Mesenchymal stem cell (in vitro differentiated cells and primary cell): ENCODE measurements at regions not wholly inside any gene's neighbourhood (a gene's known extent, or its start where the extent isn't known, plus 50 kb on each side); places are given as distances from the start of the nearest gene placed in this dataset.

Experiments
- DNase-seq: peaks from one replicate; pipeline ENCODE4 v3.0.0-alpha.2; 2013
- H2AFZ ChIP-seq: one replicate; pipeline ENCODE4 v1.6.1; 2013; ENCODE audit warnings: low read depth, mild to moderate bottlenecking, control low read depth, inconsistent platforms, low read length, moderate library complexity
- H2AK5ac ChIP-seq: 2 replicates; pipeline ENCODE4 v1.6.1; 2013; ENCODE audit warnings: low read length, moderate library complexity, mild to moderate bottlenecking, inconsistent platforms; ENCODE audit not compliant: severe bottlenecking
- H2BK120ac ChIP-seq: one replicate; pipeline ENCODE4 v1.6.1; 2013; ENCODE audit warnings: low read depth, mild to moderate bottlenecking, inconsistent platforms, low read length, moderate library complexity
- H2BK12ac ChIP-seq, 2 experiments: one replicate each; pipeline ENCODE4 v1.6.1; 2013; ENCODE audit warnings: inconsistent platforms in 2 of 2, low read length in 2 of 2, mild to moderate bottlenecking in 2 of 2, moderate library complexity in 2 of 2, control low read depth in 1 of 2
- H2BK15ac ChIP-seq: one replicate; pipeline ENCODE4 v1.6.1; 2013; ENCODE audit warnings: mild to moderate bottlenecking, low read depth, inconsistent platforms; ENCODE audit not compliant: poor library complexity, severe bottlenecking
- H2BK5ac ChIP-seq: 2 replicates; pipeline ENCODE4 v1.6.1; 2013; ENCODE audit warnings: low read depth, mild to moderate bottlenecking, low read length, control low read depth, inconsistent platforms; ENCODE audit not compliant: poor library complexity, severe bottlenecking
- H3K14ac ChIP-seq, 2 experiments: one replicate each; pipeline ENCODE4 v1.6.1; 2013; ENCODE audit warnings: inconsistent platforms in 2 of 2, low read length in 2 of 2, control low read depth in 1 of 2, mild to moderate bottlenecking in 1 of 2, moderate library complexity in 1 of 2
- H3K18ac ChIP-seq, 2 experiments: one replicate each; pipeline ENCODE4 v1.6.1; 2013; ENCODE audit warnings: inconsistent platforms in 2 of 2, low read length in 2 of 2, control low read depth in 1 of 2, low read depth in 1 of 2, mild to moderate bottlenecking in 1 of 2
- H3K23ac ChIP-seq, 2 experiments: one replicate each; pipeline ENCODE4 v1.6.1; 2013; ENCODE audit warnings: inconsistent platforms in 2 of 2, low read length in 2 of 2, mild to moderate bottlenecking in 2 of 2, moderate library complexity in 2 of 2, control low read depth in 1 of 2
- H3K27ac ChIP-seq: 2 replicates; pipeline ENCODE4 v1.5.1; 2013; ENCODE audit warnings: mild to moderate bottlenecking, moderate library complexity, low read length, control low read depth, inconsistent platforms; ENCODE audit not compliant: poor library complexity, severe bottlenecking
- H3K27me3 ChIP-seq, 2 experiments: 2 replicates each; pipeline versions ENCODE4 v1.6.1 to v1.7.0; 2013; ENCODE audit warnings: low read length in 2 of 2, mild to moderate bottlenecking in 2 of 2, moderate library complexity in 2 of 2, control low read depth in 1 of 2, inconsistent platforms in 1 of 2; ENCODE audit not compliant: control insufficient read depth in 1 of 2, insufficient read depth in 1 of 2
- H3K36me3 ChIP-seq, 2 experiments: 2 replicates each; pipeline versions ENCODE4 v1.6.1 to v1.7.0; 2013; ENCODE audit warnings: low read length in 2 of 2, control low read depth in 1 of 2, inconsistent platforms in 1 of 2, low read depth in 1 of 2, mild to moderate bottlenecking in 1 of 2; ENCODE audit not compliant: insufficient read depth in 2 of 2, control insufficient read depth in 1 of 2
- H3K4ac ChIP-seq, 2 experiments: one replicate each; pipeline ENCODE4 v1.6.1; 2013; ENCODE audit warnings: inconsistent platforms in 2 of 2, low read length in 2 of 2, mild to moderate bottlenecking in 2 of 2, moderate library complexity in 2 of 2, control low read depth in 1 of 2, low read depth in 1 of 2
- H3K4me1 ChIP-seq: 2 replicates; pipeline ENCODE4 v1.6.1; 2013; ENCODE audit warnings: low read depth, low read length, control low read depth; ENCODE audit not compliant: control insufficient read depth, insufficient read depth
- H3K4me2 ChIP-seq: 2 replicates; pipeline ENCODE4 v1.6.1; 2013; ENCODE audit warnings: low read length, mild to moderate bottlenecking, inconsistent platforms; ENCODE audit not compliant: poor library complexity, severe bottlenecking
- H3K4me3 ChIP-seq, 2 experiments: 2 replicates each; pipeline versions ENCODE4 v1.5.1 to v1.7.0; 2013; ENCODE audit warnings: low read length in 2 of 2, mild to moderate bottlenecking in 2 of 2, control low read depth in 1 of 2, low read depth in 1 of 2; ENCODE audit not compliant: insufficient read depth in 1 of 2
- H3K79me1 ChIP-seq: replicated peaks from 2 replicates; pipeline ENCODE4 v1.6.1; 2013; ENCODE audit warnings: mild to moderate bottlenecking, control low read depth, low read length, inconsistent platforms; ENCODE audit not compliant: poor library complexity, severe bottlenecking
- H3K9ac ChIP-seq: 2 replicates; pipeline ENCODE4 v1.7.0; 2013; ENCODE audit warnings: mild to moderate bottlenecking, low read length, moderate library complexity
- H3K9me3 ChIP-seq: 2 replicates; pipeline ENCODE4 v1.7.0; 2013; ENCODE audit warnings: mild to moderate bottlenecking, low read length; ENCODE audit not compliant: control insufficient read depth
- H4K8ac ChIP-seq: one replicate; pipeline ENCODE4 v1.6.1; 2013; ENCODE audit warnings: inconsistent platforms, mild to moderate bottlenecking, low read length, moderate library complexity
- H4K91ac ChIP-seq: one replicate; pipeline ENCODE4 v1.6.1; 2013; ENCODE audit warnings: mild to moderate bottlenecking, low read length, inconsistent platforms
- WGBS: methylation state at CpG from one replicate; pipeline ENCODE4 v1.1.7; 2013; ENCODE audit warnings: mixed read lengths; 5-methylcytosine and 5-hydroxymethylcytosine counted together

DNA sequence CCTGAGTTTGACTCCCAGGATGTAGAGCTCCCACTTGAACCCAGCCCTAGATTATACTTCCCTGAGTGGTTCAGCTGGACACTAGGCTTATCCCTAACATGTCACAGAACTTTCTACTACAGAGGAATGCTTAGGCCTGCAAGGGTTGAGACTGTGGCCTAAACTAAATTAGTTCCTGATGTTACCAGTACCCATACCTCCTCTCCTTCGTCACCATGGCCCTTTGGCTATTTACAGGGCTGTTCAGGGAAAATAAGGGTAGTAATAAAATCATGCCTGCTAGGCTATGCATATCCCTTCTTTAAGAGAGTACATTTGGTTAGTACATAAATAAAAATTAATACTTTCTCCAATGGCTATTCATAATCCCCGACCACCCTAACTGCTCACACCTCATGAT lies 356.4 kb upstream of the RASGRP1 start:
- no peak for DNase-seq
- Histone ChIP-seq H3K9me3 (no peaks in the 10 kb centered on the region), H3K4me2 (no peak overlapping the region), H4K91ac (no peak overlapping the region), H2BK5ac (no peak overlapping the region), H2BK12ac (peak overlapping the region in 1 of 2 experiments; percentile 19), H3K4ac (no peak overlapping the region), H2AFZ (no peak overlapping the region), H3K36me3 (no peaks in the 10 kb centered on the region), H3K18ac (no peak overlapping the region), H2BK15ac (no peak overlapping the region), H3K14ac (no peak overlapping the region), H3K9ac (no peak overlapping the region), H3K27me3 (no peaks in the 10 kb centered on the region), H2AK5ac (no peak overlapping the region), H3K27ac (no peak overlapping the region), H3K4me1 (no peaks in the 10 kb centered on the region), H3K79me1 (no peaks in the 10 kb centered on the region), H3K4me3 (no peak overlapping the region), H2BK120ac (no peak overlapping the region), H3K23ac (no peak overlapping the region), H4K8ac (no peak overlapping the region)
- WGBS = no CpG with 5 or more reads among the region's 2 CpGs

DNA sequence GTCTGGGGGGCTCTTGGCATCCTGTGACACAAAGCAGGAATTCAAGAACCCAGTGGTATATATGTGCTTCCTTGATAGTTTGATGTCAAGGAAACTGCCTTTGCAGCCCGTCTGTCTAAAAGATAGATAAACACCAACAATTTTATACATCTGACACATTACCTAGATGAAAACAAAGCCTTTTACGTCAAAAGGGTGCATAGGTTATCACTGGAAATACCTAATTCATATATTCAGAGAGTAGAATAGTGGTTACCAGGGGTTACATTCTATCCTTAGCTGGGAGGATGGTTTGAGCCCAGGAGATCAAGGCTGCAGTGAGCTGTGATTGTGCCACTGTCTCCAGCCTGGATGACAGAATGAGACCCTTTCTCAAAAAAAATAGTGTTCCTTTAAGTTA lies 356.9 kb upstream of the RASGRP1 start:
- Histone ChIP-seq H3K18ac (no peak overlapping the region), H2AK5ac (no peak overlapping the region), H3K4me2 (no peak overlapping the region), H2BK120ac (no peak overlapping the region), H3K27me3 (no peaks in the 10 kb centered on the region), H3K14ac (no peak overlapping the region), H2BK15ac (no peak overlapping the region), H3K4ac (no peak overlapping the region), H3K9me3 (no peaks in the 10 kb centered on the region), H2BK12ac (no peak overlapping the region), H2AFZ (no peak overlapping the region), H4K91ac (no peak overlapping the region), H3K79me1 (no peaks in the 10 kb centered on the region), H3K23ac (no peak overlapping the region), H3K4me3 (no peak overlapping the region), H3K9ac (no peak overlapping the region), H3K4me1 (no peaks in the 10 kb centered on the region), H3K36me3 (no peaks in the 10 kb centered on the region), H4K8ac (no peak overlapping the region), H2BK5ac (no peak overlapping the region), H3K27ac (no peak overlapping the region)
- WGBS = no CpG with 5 or more reads among the region's 2 CpGs
- DNase-seq = no peak

- Histone ChIP-seq H4K91ac (no peak overlapping the region), H2BK5ac (no peak overlapping the region), H3K36me3 (no peaks in the 10 kb centered on the region), H3K9ac (no peak overlapping the region), H2AK5ac (no peak overlapping the region), H3K4me3 (no peak overlapping the region), H4K8ac (no peak overlapping the region), H2BK12ac (no peak overlapping the region), H3K9me3 (no peaks in the 10 kb centered on the region), H3K79me1 (no peaks in the 10 kb centered on the region), H3K27ac (no peak overlapping the region), H3K18ac (no peak overlapping the region), H2AFZ (no peak overlapping the region), H3K4ac (no peak overlapping the region), H3K27me3 (no peaks in the 10 kb centered on the region), H3K4me2 (no peak overlapping the region), H3K14ac (no peak overlapping the region), H2BK15ac (no peak overlapping the region), H3K4me1 (peaks cover 11% of the 10 kb centered on the region), H2BK120ac (no peak overlapping the region), H3K23ac (no peak overlapping the region)
- no peak for DNase-seq
- WGBS = no CpG with 5 or more reads among the region's 1 CpG
Measured at GRCh38 chr15:38928431-38928830, 363.8 kb upstream of the RASGRP1 start.

- peak overlapping the region; percentile 41 for H3K27ac ChIP-seq
- H2BK15ac ChIP-seq = no peak overlapping the region
- no peaks in the 10 kb centered on the region for H3K27me3 ChIP-seq
- no peak overlapping the region for H3K4me3 ChIP-seq
- WGBS = 98% methylated on average over 9 of the region's 9 CpGs
- no peak overlapping the region for H3K18ac ChIP-seq
- H3K23ac ChIP-seq = no peak overlapping the region
- H3K79me1 ChIP-seq = no peaks in the 10 kb centered on the region
- H3K14ac ChIP-seq = no peak overlapping the region
- H3K36me3 ChIP-seq = no peaks in the 10 kb centered on the region
- peaks cover 4% of the 10 kb centered on the region for H3K9me3 ChIP-seq
- DNase-seq = peak; percentile 8
- no peak overlapping the region for H2BK5ac ChIP-seq
- no peak overlapping the region for H4K8ac ChIP-seq
- H3K4ac ChIP-seq = no peak overlapping the region
- no peak overlapping the region for H2AK5ac ChIP-seq
- peaks cover 11% of the 10 kb centered on the region for H3K4me1 ChIP-seq
- H2AFZ ChIP-seq = no peak overlapping the region
- no peak overlapping the region for H3K4me2 ChIP-seq
- H4K91ac ChIP-seq = no peak overlapping the region
- H3K9ac ChIP-seq = no peak overlapping the region
- no peak overlapping the region for H2BK120ac ChIP-seq
- no peak overlapping the region for H2BK12ac ChIP-seq
Measured at GRCh38 chr15:38930851-38931572, 366.4 kb upstream of the RASGRP1 start.
